GM21619 (cell line): ENCODE measurements at regions not wholly inside any gene's neighbourhood (a gene's known extent, or its start where the extent isn't known, plus 50 kb on each side); places are given as distances from the start of the nearest gene placed in this dataset.

ENCODE experiments used
- ATAC-seq: cut with Tn5 transposase; IDR thresholded peaks from one replicate; pipeline ENCODE4 v1.9.1; 2021; ENCODE audit not compliant: unreplicated experiment

DNA sequence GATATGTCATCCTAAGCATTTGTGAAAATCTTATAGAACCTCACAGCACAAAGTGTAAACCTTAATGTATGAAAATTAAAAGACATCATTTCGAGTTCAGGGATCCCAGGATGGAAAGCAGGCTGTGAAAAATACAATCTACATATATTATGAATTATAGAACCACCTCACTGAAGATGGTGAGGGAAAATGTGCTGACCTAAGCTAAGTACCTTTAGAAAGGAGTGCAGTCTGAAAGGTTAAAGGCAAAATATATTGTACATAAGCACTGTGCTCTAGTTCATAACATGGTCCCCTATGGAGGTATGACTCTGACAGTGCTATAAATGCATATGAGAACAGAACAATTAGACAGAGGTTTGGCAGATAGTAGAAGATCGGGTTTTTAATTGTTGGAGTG lies 368.6 kb downstream of the TMA16 start:
- no peak for ATAC-seq

DNA sequence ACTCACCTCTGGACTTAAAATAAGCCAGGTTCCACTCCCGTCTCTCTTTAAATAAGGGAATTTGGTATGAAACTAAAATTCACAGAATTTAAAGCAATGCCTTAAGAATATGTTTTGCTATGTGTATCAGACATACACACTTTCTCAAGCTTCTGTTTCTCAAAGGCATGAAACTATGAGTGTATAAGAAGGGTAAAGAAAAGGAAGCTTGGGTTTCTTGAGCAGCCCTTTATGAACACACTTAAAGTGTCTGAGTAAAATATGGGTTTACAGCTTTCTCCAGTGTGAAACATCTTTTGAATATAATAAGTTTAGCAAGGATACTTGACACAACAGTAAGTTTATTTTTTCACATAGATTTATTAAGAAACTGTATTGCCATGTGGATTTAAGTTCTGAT lies 370.5 kb downstream of the TMA16 start:
- no peak for ATAC-seq

DNA sequence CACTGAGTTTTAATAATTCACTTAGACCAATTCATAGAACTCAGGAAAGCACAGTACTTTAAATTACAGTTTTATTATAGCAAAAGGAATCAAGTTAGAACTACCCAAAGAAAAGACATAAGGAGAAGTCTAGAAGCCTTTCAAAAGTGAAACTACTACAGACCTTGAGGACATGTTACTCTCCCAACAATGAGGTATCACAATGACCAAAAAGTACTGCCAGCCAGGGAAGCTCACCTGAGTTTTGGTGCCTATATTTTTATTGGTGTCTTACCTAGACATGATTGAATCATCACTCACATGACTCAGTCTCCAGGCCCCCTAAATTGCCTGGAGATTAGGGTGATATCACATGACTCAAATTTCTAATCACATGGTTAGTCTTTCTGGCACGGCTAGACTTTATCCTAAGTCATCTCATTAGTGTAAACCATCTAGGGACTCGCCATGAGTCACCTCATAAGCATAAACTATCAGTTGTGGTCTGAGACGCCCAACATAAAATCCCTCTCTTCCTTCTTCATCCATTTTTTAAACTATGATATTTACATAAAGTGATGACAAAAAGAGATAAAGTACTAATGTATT lies 372.3 kb downstream of the TMA16 start:
- peak; percentile 72 for ATAC-seq

DNA sequence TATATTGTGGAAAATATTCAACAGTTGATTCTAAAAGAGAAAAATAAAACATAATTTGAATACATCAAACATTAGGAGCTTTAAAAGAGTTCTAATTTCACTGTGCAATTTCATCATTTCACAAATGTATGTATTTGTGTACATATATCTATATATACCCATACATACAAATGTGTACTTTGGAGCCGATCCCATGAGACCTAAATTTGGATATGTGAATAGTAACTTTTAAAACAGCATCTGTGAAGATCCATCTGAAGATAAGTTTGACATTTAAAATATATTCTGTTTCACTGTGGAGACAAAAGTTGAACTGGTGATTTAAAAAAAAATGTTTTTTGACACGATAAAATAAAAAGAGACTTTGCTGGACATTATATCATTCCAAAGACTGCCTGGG lies 374.0 kb downstream of the TMA16 start:
- no peak for ATAC-seq

DNA sequence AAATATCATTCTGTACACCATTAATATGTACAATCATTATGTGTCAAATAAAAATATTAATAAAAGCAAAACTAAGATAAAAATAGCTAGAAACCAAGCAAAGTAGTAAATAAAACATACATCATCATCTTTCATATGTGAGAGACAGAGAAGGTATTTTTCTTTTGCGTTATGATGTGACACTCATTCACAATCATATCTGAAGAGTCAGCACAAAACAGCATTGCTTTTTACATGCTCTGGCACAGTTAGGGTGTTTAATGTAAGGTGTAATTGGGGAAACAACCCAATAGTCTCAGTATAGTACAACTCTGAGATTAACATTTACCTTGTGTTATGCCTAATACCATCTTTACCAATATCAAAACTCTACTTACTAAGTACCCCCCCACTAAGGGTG lies 376.6 kb downstream of the TMA16 start:
- no peak for ATAC-seq

DNA sequence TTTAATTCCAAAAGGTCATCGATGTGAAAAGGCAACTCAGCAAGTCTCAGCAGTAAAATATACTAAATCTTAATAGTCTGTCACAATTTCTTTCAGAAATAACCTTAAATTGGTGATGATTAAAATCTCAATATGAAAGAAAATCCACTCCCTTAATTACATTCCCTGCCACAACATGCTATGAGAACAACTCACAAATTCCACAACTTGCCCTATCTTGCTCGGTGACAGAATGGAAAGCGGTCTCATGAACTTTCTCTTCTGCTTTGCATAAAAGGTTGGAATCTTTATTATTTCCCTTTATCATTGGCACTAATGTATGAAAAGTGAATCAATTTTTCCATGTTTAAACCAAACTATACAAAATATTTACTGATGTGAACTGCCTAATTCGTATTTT lies 380.8 kb downstream of the TMA16 start:
- ATAC-seq: no peak

DNA sequence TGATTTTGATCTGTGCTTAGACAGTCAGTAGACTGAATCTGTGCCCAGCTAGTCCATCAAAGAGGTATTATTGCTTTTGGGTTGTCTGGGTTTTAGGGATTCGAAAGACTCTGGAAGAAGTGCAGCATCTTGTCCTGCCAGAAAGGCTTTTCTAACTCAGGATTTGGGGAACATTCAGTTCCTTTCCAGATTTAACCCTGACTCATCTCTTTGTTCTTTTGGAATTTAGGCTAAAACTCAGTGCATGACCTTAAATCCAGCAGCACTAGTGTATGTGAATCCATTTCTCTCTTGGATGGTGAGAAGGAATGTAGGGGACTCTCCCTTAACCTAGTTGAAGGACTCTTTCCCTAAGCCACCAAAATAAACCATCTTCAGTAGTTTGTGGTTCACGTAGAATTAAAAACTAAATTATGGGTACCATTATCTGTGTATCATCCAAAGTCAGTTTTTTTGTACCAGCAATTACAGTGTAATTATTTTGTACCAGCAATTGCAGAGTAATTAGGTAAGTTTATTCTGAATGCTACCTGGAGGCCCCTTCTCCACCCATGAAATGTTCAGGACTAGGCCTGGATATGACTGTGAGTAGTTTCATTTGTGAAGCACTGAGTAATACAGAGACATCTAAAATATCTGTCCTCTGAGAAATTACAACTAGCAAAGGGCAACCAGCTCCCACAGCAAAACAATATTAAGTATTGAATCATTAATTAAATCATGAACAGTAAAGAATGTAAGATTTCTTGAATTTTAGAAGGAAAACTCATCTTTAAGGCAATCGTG lies 384.0 kb downstream of the TMA16 start:
- peak; percentile 58 for ATAC-seq

DNA sequence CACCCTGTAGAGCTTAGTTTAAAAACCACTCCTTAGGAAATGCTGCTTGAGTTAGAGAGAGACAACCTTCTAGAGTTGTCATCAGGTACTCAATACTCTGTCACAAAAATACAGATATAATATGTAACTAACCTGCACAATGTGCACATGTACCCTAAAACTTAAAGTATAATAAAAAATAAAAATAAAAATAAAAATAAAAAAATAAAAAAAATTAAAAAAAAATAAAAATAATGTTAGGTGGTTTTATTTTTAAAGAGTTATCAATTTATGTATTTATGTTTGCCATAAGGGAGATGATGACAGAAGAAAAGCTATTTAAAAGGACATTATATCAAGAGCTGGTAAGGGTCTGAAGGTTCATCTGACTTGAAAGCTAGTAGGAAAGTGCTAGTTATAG lies 397.9 kb downstream of the TMA16 start:
- no peak for ATAC-seq

DNA sequence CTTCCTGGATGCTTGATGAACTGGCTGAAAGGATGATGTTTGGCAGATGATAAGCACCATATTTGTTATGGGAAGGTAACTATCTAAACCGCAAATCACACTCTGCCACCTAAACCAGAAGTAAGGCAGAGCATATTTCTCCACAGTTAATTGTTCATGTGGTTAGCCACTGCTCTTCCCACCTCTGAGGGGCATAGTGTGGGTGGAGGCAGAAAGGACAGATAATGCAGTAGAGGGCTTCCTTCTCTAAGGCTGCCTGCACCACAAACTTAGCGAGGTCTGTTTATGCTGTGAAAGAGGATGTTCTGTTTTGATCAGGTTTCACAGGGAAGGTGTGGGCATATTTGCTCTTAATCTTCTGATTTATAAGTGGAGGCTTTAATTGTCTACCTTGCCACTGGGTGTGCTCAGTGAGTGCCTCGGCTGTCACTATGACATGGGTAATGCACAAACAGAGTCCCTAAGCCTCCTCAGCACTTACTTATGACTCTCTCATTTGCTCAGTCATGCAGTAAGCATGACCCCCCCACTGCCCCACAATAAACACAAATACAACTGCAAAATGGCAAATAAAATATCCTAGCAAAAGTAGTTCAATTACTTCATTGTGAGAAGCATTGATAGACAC lies 401.0 kb downstream of the TMA16 start:
- ATAC-seq: no peak

DNA sequence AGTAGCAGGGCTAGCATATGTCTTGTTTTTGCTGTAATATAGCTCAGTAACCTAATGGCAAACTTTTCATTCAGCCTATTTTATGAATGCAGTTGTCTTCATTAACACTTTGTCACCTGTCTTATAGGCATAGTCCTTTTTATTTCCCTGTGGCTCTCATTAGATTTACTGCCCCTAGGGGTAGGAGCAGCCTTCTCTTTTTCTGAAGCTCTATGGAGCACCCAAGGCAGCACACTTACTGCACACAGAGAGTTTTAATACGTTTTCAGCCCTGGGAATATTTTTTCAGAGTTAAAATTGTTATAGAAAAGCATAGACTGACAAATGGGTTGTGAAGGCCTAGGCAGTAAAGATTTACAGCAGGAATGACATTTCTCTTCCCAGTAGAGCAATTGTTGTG lies 406.8 kb downstream of the TMA16 start:
- no peak for ATAC-seq

DNA sequence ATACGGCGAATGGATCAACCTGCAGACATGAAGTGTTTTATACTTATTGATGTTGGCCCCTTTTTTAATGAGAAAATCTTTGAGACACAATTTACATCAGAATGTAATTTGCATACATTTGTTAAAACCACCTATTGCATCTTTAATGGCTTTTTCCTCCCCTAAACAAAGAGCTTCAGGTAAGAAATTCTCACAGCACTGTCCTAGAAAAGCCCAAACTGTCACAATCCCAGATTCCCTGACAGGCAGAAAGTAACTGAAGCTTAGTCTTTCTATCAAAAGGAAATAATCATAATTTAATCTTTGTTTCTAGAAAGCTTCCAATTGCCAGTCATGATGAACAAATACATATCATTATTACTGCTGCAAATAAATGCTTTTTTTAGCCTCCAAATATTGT lies 407.9 kb downstream of the TMA16 start:
- no peak for ATAC-seq

DNA sequence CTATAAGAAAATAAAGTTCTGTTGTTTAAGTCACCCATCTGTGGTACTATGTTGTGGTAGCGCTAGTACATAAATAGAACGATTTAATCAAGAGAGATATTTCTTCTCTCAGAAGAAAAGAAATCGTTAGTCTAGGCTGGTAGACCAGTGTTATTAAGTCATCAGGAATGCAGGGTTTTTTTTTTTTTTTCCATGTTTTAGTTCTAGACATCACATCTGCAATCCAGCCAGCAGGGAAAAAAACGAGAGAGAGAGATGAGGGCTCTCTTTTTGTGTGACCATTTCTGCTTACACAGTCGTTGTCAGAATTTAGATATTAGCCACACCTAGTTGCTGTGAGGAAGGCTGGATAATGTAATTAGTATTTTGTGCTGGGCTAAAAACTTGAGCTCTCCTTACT lies 417.4 kb downstream of the TMA16 start:
- ATAC-seq: no peak

DNA sequence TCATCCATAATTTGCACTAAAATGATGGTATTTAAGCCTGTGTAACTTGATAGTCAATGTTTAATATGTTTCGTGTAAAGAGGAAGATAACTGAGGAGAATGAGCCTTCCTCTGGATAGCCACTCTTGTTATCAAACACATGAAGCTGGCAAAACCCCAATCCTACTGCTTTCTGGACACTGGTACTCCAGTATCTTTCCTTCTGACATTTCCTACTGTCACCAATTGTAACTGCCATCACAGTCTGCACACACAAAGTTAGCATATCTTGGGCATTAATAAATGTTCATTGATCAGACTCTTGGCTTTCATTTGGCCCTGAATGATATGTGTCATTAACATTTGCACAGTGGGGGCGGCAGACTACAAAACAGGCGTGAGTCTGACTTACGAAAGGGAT lies 419.1 kb downstream of the TMA16 start:
- ATAC-seq: no peak

DNA sequence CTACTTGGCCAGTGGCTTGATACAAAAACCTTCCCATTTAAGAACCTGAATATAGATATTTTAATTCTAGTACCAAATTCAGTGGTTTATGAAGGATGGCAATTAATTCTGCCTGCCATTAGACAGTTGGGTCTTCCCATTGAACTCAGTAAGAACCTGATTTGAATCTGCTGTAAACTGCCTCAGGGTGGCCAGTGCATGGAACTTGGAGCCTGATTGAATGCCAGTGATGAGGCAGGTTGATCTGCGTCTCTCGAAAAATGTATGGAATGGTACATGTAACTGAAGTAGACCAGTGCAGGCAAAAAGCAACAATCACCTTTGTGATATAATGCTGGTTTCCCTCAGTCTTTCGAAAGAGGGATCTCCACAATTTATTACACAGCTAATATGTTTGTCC lies 421.4 kb downstream of the TMA16 start:
- no peak for ATAC-seq

DNA sequence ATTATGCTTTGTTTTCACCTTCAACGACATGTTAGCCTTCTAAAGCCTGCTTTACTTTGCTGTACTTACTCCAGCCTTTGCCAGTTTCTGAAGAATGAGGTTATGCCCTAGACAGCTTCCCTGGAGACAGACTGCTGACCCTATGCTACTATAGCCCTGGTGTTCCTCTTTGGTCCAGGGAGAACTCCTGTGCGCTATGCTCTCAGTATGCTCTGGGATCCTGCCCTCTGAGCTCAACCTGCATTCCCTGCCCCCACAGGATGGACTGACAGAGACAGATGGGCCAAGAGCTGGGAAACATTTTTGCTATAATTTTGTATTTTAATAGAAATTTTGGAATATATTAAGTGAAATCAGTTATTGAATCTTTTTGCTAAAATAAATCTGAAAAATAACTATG lies 425.9 kb downstream of the TMA16 start:
- ATAC-seq: no peak

DNA sequence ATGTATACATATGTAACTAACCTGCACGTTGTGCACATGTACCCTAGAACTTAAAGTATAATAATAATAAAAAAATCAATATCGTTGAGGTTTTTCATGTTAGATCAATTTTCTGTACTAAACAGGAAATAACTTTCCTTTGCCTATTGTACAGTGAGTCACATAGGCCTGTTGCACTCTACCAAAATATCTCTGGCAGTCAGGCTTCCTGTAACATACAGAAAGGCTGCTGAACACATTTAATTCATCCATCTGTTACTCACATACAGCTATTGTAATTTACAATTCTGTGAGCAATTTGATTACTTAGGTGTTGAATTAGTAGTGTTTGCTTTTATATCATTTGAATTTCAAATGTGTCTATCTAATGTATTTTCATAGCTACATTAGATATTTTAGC lies 427.8 kb downstream of the TMA16 start:
- no peak for ATAC-seq

DNA sequence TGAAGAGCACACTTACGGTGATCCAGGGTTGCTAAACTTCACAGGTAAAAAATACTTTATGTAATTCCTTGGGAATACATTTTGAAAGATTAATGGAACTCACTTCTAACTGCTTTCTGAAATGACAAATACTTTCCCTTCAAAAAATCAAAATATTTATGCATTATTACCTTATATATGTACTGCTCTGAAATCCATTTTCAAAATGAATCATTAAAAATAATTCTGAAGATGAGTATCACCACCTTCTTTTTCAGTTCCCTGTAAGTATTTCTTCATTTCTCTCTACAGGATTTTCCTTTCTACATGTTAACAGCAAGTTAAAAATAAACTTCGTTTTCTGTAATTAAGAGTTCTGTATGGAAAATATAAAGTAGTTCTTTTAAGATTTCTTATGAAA lies 428.6 kb downstream of the TMA16 start:
- ATAC-seq: no peak

DNA sequence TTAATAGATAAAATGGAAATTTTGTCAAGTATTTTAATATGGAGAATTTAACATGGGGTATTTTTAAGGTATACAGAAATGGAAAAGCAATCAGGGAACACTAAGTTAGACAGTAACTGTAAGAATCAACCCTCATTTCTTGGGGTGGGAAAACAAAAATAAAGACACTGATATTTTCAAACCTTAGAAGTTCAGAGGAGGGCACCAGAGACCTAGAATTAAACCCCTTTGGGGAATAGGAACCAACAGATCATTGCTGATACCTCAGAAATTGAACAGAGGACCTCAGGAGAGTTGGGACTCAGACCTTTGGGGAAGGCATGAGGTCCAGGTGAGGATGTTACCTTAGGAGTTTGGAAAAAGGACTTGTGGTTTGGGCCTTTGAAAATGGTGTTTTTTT lies 435.6 kb downstream of the TMA16 start:
- ATAC-seq: no peak

DNA sequence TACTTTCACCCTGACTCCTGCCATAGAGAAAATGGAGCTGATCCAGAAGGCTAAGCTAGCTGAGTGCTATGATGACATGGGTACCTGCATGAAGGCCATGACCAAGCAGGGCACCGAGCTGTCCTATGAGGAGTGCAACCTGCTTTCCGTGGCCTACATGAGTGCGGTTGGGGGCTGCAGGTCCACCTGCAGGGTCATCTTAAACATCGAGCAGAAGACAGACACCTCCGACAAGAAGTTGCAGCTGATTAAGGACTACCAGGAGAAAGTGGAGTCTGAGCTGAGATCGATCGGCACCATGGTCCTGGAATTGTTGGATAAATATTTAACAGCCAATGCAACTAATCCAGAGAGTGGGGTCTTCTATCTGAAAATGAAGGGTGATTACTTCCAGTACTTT lies 438.0 kb downstream of the TMA16 start:
- ATAC-seq: no peak

DNA sequence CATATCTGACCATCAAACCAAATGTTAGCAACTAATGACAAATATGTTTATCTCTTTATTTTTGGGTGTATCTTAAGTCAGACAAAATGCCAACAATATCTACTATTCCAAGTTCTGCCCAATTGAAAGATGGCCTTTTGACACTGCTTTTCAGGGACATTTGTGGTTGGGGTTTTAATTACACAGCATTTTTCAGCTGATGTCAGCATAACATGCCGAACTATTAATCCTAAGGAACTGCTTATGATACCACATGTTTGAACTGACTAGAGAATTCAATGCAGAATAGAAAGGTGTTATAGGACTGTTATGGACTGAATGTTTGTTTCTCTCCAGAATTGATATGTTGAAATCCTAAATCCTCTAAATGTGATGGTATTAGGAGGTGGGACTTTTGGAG lies 445.1 kb downstream of the TMA16 start:
- ATAC-seq: no peak

DNA sequence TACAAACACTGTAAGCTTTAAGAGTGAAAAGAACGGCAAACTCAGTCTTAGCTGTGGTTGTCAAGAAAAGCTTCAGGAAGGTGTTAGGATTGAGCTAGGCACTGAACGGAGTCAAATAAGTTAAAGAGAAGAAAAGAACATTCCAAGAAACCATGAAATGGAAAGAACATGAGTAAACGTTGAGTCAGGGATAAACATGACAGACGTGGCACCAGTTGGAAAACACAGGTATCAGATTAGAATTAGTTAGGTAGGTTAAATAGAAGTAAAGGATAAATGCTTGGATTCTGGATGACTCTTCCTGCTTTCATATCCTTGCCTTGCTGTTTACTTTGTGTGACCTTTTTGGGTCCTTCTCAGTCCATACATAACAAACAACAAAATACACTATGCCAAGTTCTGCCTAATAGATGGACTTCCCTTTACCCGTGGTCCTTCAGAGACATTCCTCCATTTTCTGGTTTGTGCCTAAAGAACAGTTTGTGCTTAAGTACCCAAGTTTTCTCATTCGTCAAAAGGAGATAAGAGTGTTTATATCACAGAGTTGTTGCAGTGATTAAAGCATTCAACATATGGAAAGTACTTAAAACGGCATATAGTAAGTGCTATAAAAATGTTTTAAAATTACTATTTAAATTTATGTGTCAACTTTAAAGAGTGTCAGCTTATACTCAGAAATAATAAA lies 446.9 kb downstream of the TMA16 start:
- no peak for ATAC-seq

DNA sequence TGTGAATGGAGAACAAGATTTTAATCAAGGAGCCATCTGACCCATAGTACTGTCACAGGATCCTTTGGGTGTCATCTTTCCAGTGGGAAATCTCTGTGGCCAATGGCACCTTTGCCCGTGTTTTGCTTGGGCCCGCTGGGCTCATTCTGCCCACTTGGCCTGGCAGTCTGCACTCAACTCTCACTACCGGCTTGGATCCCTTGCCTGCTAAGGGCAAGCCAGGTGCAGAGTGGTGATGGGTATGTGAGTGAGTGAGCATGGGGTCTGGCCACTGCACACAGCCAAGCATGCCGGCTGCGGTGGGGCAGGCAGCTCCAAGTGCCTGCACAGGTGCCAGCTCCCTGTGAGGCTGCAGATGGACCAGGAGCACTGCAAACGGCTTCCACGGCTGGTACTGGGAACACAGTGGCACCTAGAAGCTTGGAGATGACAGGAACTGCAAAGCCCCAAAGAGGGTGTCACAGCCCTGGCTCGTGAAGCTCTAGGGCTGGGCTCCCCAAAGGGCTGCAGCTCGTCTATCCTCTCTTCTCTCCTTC lies 454.5 kb downstream of the TMA16 start:
- no peak for ATAC-seq
